IMR-90 (cell line): ENCODE measurements at regions not wholly inside any gene's neighbourhood (a gene's known extent, or its start where the extent isn't known, plus 50 kb on each side); places are given as distances from the start of the nearest gene placed in this dataset.

Experiments used
- ATAC-seq: fragments of 200-7000 bp; cut with Tn5 transposase; 2 replicates; pipeline ENCODE4 v1.9.1; 2020; ENCODE audit warnings: low read depth, mild to moderate bottlenecking, moderate library complexity
- BruUV-seq: library from RNA; stranded (reverse); fragments of 400-500 nt; replicated peaks from 2 replicates; lab custom pipeline; 2021; lab: Mats Ljungman, UMichigan
- CTCF ChIA-PET: fragments of 300-600 bp; formaldehyde crosslinking; extraction: SDS; loops from one replicate; lab custom pipeline; 2021; ENCODE audit warnings: antibody characterized with exemption; lab: Yijun Ruan, JAX
- POLR2A ChIA-PET: fragments of 300-600 bp; sonication (Branson Sonifier 250); formaldehyde crosslinking; loops from one replicate; lab custom pipeline; 2022; ENCODE audit warnings: antibody characterized with exemption; ENCODE audit not compliant: unreplicated experiment; lab: Charles Lee
- DNase-seq: peaks from one replicate; pipeline ENCODE4 v3.0.0; 2013
- H2AFZ ChIP-seq: replicated peaks from 2 replicates; pipeline ENCODE3; 2013; ENCODE audit warnings: low read length, mild to moderate bottlenecking; ENCODE audit not compliant: poor library complexity
- H2AK5ac ChIP-seq: 2 replicates; pipeline ENCODE4 v1.6.1; 2013; ENCODE audit warnings: low read depth, low read length, inconsistent platforms
- H2AK9ac ChIP-seq: replicated peaks from 2 replicates; pipeline ENCODE3; 2013; ENCODE audit warnings: mild to moderate bottlenecking, low read depth, low read length, moderate library complexity; ENCODE audit not compliant: poor library complexity
- H2BK120ac ChIP-seq: 2 replicates; pipeline ENCODE4 v1.6.1; 2013; ENCODE audit warnings: low read depth, low read length, inconsistent platforms
- H2BK15ac ChIP-seq: 3 replicates; pipeline ENCODE4 v1.6.1; 2013; ENCODE audit warnings: low read depth, low read length, inconsistent platforms
- H2BK20ac ChIP-seq: 2 replicates; pipeline ENCODE4 v1.6.1; 2013; ENCODE audit warnings: low read depth, mild to moderate bottlenecking, inconsistent platforms, low read length, moderate library complexity
- H2BK5ac ChIP-seq: 2 replicates; pipeline ENCODE4 v1.6.1; 2013; ENCODE audit warnings: mild to moderate bottlenecking, low read depth, low read length, inconsistent platforms; ENCODE audit not compliant: poor library complexity, severe bottlenecking
- H3K14ac ChIP-seq: replicated peaks from 2 replicates; pipeline ENCODE4 v1.6.1; 2013; ENCODE audit warnings: low read depth, low read length, inconsistent platforms
- H3K18ac ChIP-seq: 2 replicates; pipeline ENCODE4 v1.6.1; 2013; ENCODE audit warnings: low read depth, low read length, control low read depth
- H3K23ac ChIP-seq: 2 replicates; pipeline ENCODE4 v1.6.1; 2013; ENCODE audit warnings: low read depth, low read length, inconsistent platforms
- H3K27ac ChIP-seq: 2 replicates; pipeline ENCODE4 v1.5.1; 2013; ENCODE audit warnings: mild to moderate bottlenecking, control low read depth, low read length; ENCODE audit not compliant: insufficient read depth
- H3K27me3 ChIP-seq: 2 replicates; pipeline ENCODE4 v1.6.1; 2013; ENCODE audit warnings: low read length; ENCODE audit not compliant: control insufficient read depth, insufficient read depth
- H3K36me3 ChIP-seq: 2 replicates; pipeline ENCODE4 v1.6.1; 2013; ENCODE audit warnings: low read length, mixed read lengths; ENCODE audit not compliant: control insufficient read depth, insufficient read depth
- H3K4ac ChIP-seq: 2 replicates; pipeline ENCODE4 v1.6.1; 2013; ENCODE audit warnings: low read depth, low read length, inconsistent platforms
- H3K4me1 ChIP-seq: 2 replicates; pipeline ENCODE4 v1.6.1; 2013; ENCODE audit warnings: low read length, mixed read lengths; ENCODE audit not compliant: control insufficient read depth, insufficient read depth
- H3K4me2 ChIP-seq: 2 replicates; pipeline ENCODE4 v1.6.1; 2013; ENCODE audit warnings: low read depth, mild to moderate bottlenecking, control low read depth, low read length, moderate library complexity
- H3K4me3 ChIP-seq: 2 replicates; pipeline ENCODE4 v1.5.1; 2013; ENCODE audit warnings: low read depth, mild to moderate bottlenecking, control low read depth, low read length, moderate library complexity; ENCODE audit not compliant: insufficient read depth
- H3K56ac ChIP-seq: 2 replicates; pipeline ENCODE4 v1.6.1; 2013; ENCODE audit warnings: low read length, inconsistent platforms; ENCODE audit not compliant: insufficient read depth; ENCODE audit errors: extremely low read depth
- H3K79me1 ChIP-seq, 2 experiments: 2 replicates each; pipeline ENCODE4 v1.6.1; 2013; ENCODE audit warnings: low read length in 2 of 2, inconsistent platforms in 1 of 2, low read depth in 1 of 2
- H3K9ac ChIP-seq: 2 replicates; pipeline ENCODE4 v1.6.1; 2013; ENCODE audit warnings: low read depth, low read length, control low read depth
- H3K9me1 ChIP-seq: 2 replicates; pipeline ENCODE4 v1.6.1; 2013; ENCODE audit warnings: low read length, inconsistent platforms; ENCODE audit not compliant: insufficient read depth
- H3K9me3 ChIP-seq: 2 replicates; pipeline ENCODE4 v1.6.1; 2013; ENCODE audit warnings: low read length; ENCODE audit not compliant: control insufficient read depth, insufficient read depth
- H4K20me1 ChIP-seq: 2 replicates; pipeline ENCODE4 v1.6.1; 2013; ENCODE audit warnings: low read length, inconsistent platforms; ENCODE audit not compliant: insufficient read depth
- H4K5ac ChIP-seq: 2 replicates; pipeline ENCODE4 v1.6.1; 2013; ENCODE audit warnings: mild to moderate bottlenecking, low read depth, low read length, control low read depth
- H4K8ac ChIP-seq, 2 experiments: 2 replicates each; pipeline ENCODE4 v1.6.1; 2013; ENCODE audit warnings: low read depth in 2 of 2, low read length in 2 of 2, control low read depth in 1 of 2, inconsistent platforms in 1 of 2
- H4K91ac ChIP-seq: 2 replicates; pipeline ENCODE4 v1.6.1; 2013; ENCODE audit warnings: low read depth, low read length, inconsistent platforms; ENCODE audit not compliant: insufficient read depth
- RCOR1 ChIP-seq: IDR thresholded peaks from 2 replicates; pipeline ENCODE4 v1.6.1; 2012; ENCODE audit warnings: mild to moderate bottlenecking, low read length, improper control_type of control experiment; ENCODE audit not compliant: insufficient replicate concordance
- SMC3 ChIP-seq: fragments of 150-350 bp; IDR thresholded peaks from 2 replicates; pipeline ENCODE4 v1.6.1; 2016; ENCODE audit warnings: low read depth, mild to moderate bottlenecking, antibody characterized with exemption, low read length, moderate library complexity
- USF2 ChIP-seq: fragments of 150-350 bp; IDR thresholded peaks from 2 replicates; pipeline ENCODE4 v1.6.1; 2017; ENCODE audit warnings: mild to moderate bottlenecking, antibody characterized with exemption, low read length, low read depth
- WGBS, 2 experiments: methylation state at CpG; one replicate each; pipeline versions ENCODE4 v1.1.5 to v1.1.7; 2013; ENCODE audit warnings: missing lambda C conversion rate in 2 of 2; ENCODE audit not compliant: insufficient read length in 1 of 2; ENCODE audit errors: extremely low coverage in 2 of 2; 5-methylcytosine and 5-hydroxymethylcytosine counted together
- dilution Hi-C: fragments of 300-500 bp; cut with HindIII; formaldehyde crosslinking; loops from one replicate; pipeline ENCODE4 v1.14.3; 2018; ENCODE audit warnings: low sequenced_read_pairs; ENCODE audit not compliant: unreplicated experiment
- in situ Hi-C: fragments of 300-500 bp; cut with MboI; formaldehyde crosslinking; loops from 3 replicates; pipeline ENCODE4 v1.14.3; 2019; ENCODE audit warnings: low sequenced_read_pairs, inconsistent platforms, mixed read lengths
- intact Hi-C: fragments of 100-400 bp; cut with micrococcal nuclease; formaldehyde crosslinking; loops from 2 replicates; pipeline ENCODE4 v1.10.0; 2022

GRCh38 chr10:128792426-128793140 lies 666.4 kb upstream of the MKI67 start:
- no peak overlapping the region for H2BK120ac ChIP-seq
- no peaks in the 10 kb centered on the region for H3K4me1 ChIP-seq
- H3K18ac ChIP-seq, result no peak overlapping the region
- H3K27ac ChIP-seq, result no peak overlapping the region
- no peak overlapping the region for H3K4ac ChIP-seq
- ChIA-PET POLR2A (no interaction called here), CTCF (no interaction called here)
- H2BK5ac ChIP-seq, result no peak overlapping the region
- no TSS peak for BruUV-seq
- no peaks in the 10 kb centered on the region for H3K9me1 ChIP-seq
- H3K4me2 ChIP-seq, result no peak overlapping the region
- no peak overlapping the region for H2BK20ac ChIP-seq
- no peaks in the 10 kb centered on the region for H3K79me1 ChIP-seq
- WGBS, 2 experiments, result 40% methylated on average over 2 of the region's 9 CpGs; no CpG with 5 or more reads in 1 of the 2 experiments
- no peak overlapping the region for H2BK15ac ChIP-seq
- intact Hi-C loops (no loop called here), dilution Hi-C loops (no loop called here), in situ Hi-C loops (no loop called here)
- H4K91ac ChIP-seq, result no peak overlapping the region
- TF ChIP-seq SMC3, result no peak
- TF ChIP-seq RCOR1, result no peak
- no peak for TF ChIP-seq USF2
- peak overlapping the region; percentile 21 for H2AFZ ChIP-seq
- no peak overlapping the region for H3K4me3 ChIP-seq
- no peak overlapping the region for H3K14ac ChIP-seq
- H3K23ac ChIP-seq, result no peak overlapping the region
- ATAC-seq, result no peak
- H3K36me3 ChIP-seq, result no peaks in the 10 kb centered on the region
- no peak overlapping the region for H3K56ac ChIP-seq
- peaks cover 23% of the 10 kb centered on the region for H3K9me3 ChIP-seq
- H3K27me3 ChIP-seq, result no peaks in the 10 kb centered on the region
- no peak overlapping the region for H2AK9ac ChIP-seq
- no peak overlapping the region for H2AK5ac ChIP-seq
- DNase-seq, result no peak
- no peak overlapping the region for H4K5ac ChIP-seq
- no peaks in the 10 kb centered on the region for H4K20me1 ChIP-seq
- no peak overlapping the region for H4K8ac ChIP-seq
- no peak overlapping the region for H3K9ac ChIP-seq
